Suprapubic skin (tissue), 4 donors: ENCODE measurements at regions not wholly inside any gene's neighbourhood (a gene's known extent, or its start where the extent isn't known, plus 50 kb on each side); places are given as distances from the start of the nearest gene placed in this dataset.

Source experiments
- DNase-seq, 2 donors: peaks; one replicate each; pipeline ENCODE4 v3.0.0-alpha.2; 2019; ENCODE audit warnings: low spot score in 2 of 2
- H3K27ac ChIP-seq: fragments of 200-600 bp; sonication (generic); one replicate; pipeline ENCODE4 v1.5.1; 2019
- H3K27me3 ChIP-seq: fragments of 200-600 bp; sonication (generic); one replicate; pipeline ENCODE4 v1.5.1; 2019
- H3K36me3 ChIP-seq: fragments of 200-600 bp; sonication (generic); one replicate; pipeline ENCODE4 v1.5.1; 2019
- H3K4me1 ChIP-seq: fragments of 200-600 bp; sonication (generic); one replicate; pipeline ENCODE4 v1.5.1; 2019
- H3K4me3 ChIP-seq: fragments of 200-600 bp; sonication (generic); one replicate; pipeline ENCODE4 v1.5.1; 2019; ENCODE audit warnings: mild to moderate bottlenecking
- H3K9me3 ChIP-seq: fragments of 200-600 bp; sonication (generic); one replicate; pipeline ENCODE4 v1.5.1; 2019
- CTCF ChIP-seq, 2 donors: fragments of 200-600 bp in 1 of 2; fragments of 450-650 bp in 1 of 2; sonication (generic) in 1 of 2; IDR thresholded peaks; one replicate each; pipeline ENCODE4 v1.5.1; 2016 to 2019; ENCODE audit warnings: antibody characterized with exemption in 2 of 2, mild to moderate bottlenecking in 1 of 2, moderate library complexity in 1 of 2
- EP300 ChIP-seq: sonication (generic); formaldehyde crosslinking; IDR thresholded peaks from one replicate; pipeline ENCODE4 v1.6.1; 2017; ENCODE audit warnings: antibody characterized with exemption
- POLR2A ChIP-seq, 2 donors: fragments of 450-650 bp; IDR thresholded peaks; one replicate each; pipeline ENCODE4 v1.6.1; 2017; ENCODE audit warnings: antibody characterized with exemption in 2 of 2, mild to moderate bottlenecking in 2 of 2, moderate library complexity in 2 of 2
- POLR2AphosphoS5 ChIP-seq, 3 donors: sonication (generic); formaldehyde crosslinking; IDR thresholded peaks; one replicate each; pipeline ENCODE4 v1.6.1; 2017; ENCODE audit warnings: antibody characterized with exemption in 3 of 3
- WGBS: methylation state at CpG from one replicate; pipeline ENCODE4 v1.1.5; 2018; 5-methylcytosine and 5-hydroxymethylcytosine counted together

DNA sequence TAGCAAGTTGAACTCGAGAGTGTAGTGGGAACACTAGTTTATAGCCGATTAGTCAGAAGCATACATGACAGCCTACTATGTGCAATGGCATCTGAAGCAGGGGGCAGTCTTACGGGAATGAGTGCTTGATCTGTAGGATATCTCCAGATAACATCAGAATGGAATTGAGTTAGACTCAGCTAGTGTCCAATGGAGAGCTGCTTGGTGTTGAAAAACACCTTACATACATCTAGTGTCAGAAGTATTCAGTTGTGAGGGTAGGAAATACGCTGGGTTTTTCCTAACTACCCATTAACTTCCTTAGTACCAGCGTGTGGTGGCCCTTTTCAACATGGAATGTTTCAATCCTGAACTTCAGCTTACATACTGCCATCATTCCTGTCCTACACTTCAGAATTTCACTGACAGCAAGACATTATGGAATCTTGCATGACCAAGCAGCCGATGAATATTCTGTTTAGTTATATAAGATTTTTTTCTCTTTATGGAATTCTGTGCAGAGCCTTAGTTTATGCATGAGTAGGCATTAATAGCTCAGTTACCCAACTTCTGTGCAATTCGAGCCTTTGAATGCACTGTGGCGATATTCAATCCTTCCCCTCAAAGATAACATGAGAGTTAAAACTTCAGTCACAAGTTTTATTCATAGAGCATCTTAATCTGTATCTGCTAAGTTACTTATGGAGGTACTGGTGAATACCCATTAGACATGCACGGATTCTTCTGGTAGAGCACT, 218.6 kb upstream of the MOCS1 start:
- no peak overlapping the region for H3K4me3 ChIP-seq
- no peaks in the 10 kb centered on the region for H3K4me1 ChIP-seq
- H3K36me3 ChIP-seq: no peaks in the 10 kb centered on the region
- no peak for DNase-seq
- H3K27me3 ChIP-seq: peaks cover 13% of the 10 kb centered on the region
- no peak for TF ChIP-seq CTCF (IDR thresholded peaks at IDR 0.05)
- no peak for TF ChIP-seq EP300
- no peak for TF ChIP-seq POLR2AphosphoS5 (IDR thresholded peaks at IDR 0.05)
- no peak for TF ChIP-seq POLR2A (IDR thresholded peaks at IDR 0.05)
- WGBS: 85% methylated on average over 9 of the region's 9 CpGs
- no peak overlapping the region for H3K27ac ChIP-seq
- no peaks in the 10 kb centered on the region for H3K9me3 ChIP-seq

- Histone ChIP-seq H3K27ac (no peak overlapping the region), H3K36me3 (no peaks in the 10 kb centered on the region), H3K9me3 (no peaks in the 10 kb centered on the region), H3K27me3 (peaks cover 13% of the 10 kb centered on the region), H3K4me1 (no peaks in the 10 kb centered on the region), H3K4me3 (no peak overlapping the region)
- TF ChIP-seq EP300: no peak
- no peak for TF ChIP-seq CTCF (IDR thresholded peaks at IDR 0.05)
- no peak for TF ChIP-seq POLR2AphosphoS5 (IDR thresholded peaks at IDR 0.05)
- no peak for DNase-seq
Observed at GRCh38 chr6:40152196-40152595, 217.9 kb upstream of the MOCS1 start.

DNA sequence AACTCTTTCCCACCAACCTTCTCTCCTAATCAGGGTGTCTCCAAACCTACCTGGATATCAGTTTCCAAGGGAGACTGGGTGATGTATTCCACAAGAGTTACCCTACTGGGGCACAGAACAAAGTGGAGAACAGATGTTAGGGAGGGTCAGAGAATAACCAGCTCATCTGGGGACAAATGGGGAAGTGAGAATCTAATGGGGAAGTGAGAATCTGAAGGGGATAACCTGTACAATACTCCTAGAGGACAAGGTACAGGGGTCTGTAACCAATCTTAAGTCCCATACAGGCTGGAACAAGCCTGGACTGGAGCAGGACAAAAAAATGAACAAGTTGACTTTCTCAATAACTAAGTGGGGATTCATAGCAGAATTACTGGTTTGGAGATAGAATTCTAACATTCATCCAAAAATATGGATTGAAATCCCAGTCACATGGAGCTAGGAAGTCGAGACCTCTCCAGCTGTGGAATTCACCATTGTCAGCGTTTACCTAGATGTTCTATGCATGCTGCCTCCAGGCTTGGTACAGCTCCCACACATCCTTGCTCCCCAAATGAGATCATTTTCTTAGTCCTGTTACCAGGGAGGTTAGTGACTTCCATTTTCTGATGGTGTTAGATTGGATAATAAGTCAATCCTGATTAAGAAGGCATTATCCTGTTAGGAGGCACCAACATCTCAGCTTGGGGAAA, 214.8 kb upstream of the MOCS1 start:
- DNase-seq: no peak
- no peak overlapping the region for H3K27ac ChIP-seq
- TF ChIP-seq POLR2AphosphoS5 (IDR thresholded peaks at IDR 0.05): no peak
- 62% methylated on average over 2 of the region's 2 CpGs for WGBS
- H3K27me3 ChIP-seq: peaks cover 4% of the 10 kb centered on the region
- no peaks in the 10 kb centered on the region for H3K36me3 ChIP-seq
- H3K4me3 ChIP-seq: no peak overlapping the region
- H3K9me3 ChIP-seq: no peaks in the 10 kb centered on the region
- no peaks in the 10 kb centered on the region for H3K4me1 ChIP-seq

DNA sequence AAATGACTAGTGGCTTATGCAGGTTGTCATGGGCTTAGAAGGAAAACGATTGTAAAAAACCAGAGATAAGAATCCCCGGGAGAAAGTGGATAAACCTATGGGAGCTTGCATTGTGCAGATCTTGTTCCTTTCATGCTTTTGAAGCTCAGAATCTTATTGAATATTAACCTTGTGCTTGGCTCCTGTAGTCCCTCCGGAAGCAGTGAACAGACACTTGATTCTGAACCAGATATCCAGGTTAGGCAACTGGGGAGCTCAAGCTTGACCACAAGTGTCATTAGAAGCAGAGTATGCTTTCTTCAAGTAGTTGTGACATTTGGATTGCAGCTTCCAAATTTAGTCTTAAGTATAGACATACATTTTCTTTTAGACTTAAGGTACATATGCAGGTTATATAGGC, 212.6 kb upstream of the MOCS1 start:
- no peak overlapping the region for H3K4me3 ChIP-seq
- no peaks in the 10 kb centered on the region for H3K4me1 ChIP-seq
- no peaks in the 10 kb centered on the region for H3K9me3 ChIP-seq
- 75% methylated on average over 3 of the region's 3 CpGs for WGBS
- no peak overlapping the region for H3K27ac ChIP-seq
- peaks cover 4% of the 10 kb centered on the region for H3K27me3 ChIP-seq
- TF ChIP-seq CTCF (IDR thresholded peaks at IDR 0.05) (no peak), POLR2AphosphoS5 (IDR thresholded peaks at IDR 0.05) (no peak)
- H3K36me3 ChIP-seq: no peaks in the 10 kb centered on the region
- no peak for DNase-seq

- no peaks in the 10 kb centered on the region for H3K36me3 ChIP-seq
- no peak overlapping the region for H3K4me3 ChIP-seq
- no peaks in the 10 kb centered on the region for H3K4me1 ChIP-seq
- H3K9me3 ChIP-seq: no peaks in the 10 kb centered on the region
- 88% methylated on average over 2 of the region's 2 CpGs for WGBS
- H3K27me3 ChIP-seq: no peaks in the 10 kb centered on the region
- no peak overlapping the region for H3K27ac ChIP-seq
- no peak for DNase-seq
- TF ChIP-seq CTCF (IDR thresholded peaks at IDR 0.05) (no peak), EP300 (no peak), POLR2AphosphoS5 (IDR thresholded peaks at IDR 0.05) (no peak), POLR2A (IDR thresholded peaks at IDR 0.05) (no peak)
Observed at GRCh38 chr6:40139447-40139846, 205.2 kb upstream of the MOCS1 start.
